ENCODE measurements at regions not wholly inside any gene's neighbourhood (a gene's known extent, or its start where the extent isn't known, plus 50 kb on each side); places are given as distances from the start of the nearest gene placed in this dataset.
A peak's percentile ranks its signal among the peaks of the same experiment; 100 is the strongest.

DNA sequence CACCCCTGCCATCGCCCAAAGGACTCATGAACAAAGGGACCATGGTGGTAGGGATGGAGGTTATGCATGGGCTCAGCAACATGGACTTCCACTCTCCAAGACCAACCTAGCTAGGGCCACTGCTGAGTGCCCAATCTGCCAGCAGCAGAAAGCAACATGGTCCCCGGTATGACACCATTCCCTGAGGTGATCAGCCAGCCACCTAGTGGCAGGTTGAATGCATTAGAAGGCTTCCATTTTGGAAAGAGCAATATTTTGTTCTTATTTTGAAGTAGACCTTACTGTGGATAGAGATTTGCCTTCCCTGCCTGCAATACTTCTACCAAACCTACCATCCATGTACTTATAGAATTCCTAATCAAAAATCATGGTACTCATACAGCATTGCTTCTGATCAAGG, 99.8 kb downstream of the METTL4 start:
- TF ChIP-seq, protein P1, sequence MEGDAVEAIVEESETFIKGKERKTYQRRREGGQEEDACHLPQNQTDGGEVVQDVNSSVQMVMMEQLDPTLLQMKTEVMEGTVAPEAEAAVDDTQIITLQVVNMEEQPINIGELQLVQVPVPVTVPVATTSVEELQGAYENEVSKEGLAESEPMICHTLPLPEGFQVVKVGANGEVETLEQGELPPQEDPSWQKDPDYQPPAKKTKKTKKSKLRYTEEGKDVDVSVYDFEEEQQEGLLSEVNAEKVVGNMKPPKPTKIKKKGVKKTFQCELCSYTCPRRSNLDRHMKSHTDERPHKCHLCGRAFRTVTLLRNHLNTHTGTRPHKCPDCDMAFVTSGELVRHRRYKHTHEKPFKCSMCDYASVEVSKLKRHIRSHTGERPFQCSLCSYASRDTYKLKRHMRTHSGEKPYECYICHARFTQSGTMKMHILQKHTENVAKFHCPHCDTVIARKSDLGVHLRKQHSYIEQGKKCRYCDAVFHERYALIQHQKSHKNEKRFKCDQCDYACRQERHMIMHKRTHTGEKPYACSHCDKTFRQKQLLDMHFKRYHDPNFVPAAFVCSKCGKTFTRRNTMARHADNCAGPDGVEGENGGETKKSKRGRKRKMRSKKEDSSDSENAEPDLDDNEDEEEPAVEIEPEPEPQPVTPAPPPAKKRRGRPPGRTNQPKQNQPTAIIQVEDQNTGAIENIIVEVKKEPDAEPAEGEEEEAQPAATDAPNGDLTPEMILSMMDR (IDR thresholded peaks at IDR 0.05 in 2 of 3, conservative IDR thresholded peaks at IDR 0.05 in 1 of 3; ENCODE audit: borderline replicate concordance in 1 of 3, insufficient read depth in 1 of 3, low read depth in 2 of 3, low read length in 2 of 3), result peak in 2 of 3 experiments; percentile 33 to 43; a peak in 4 of 6 replicates
- TF ChIP-seq ZNF274 (IDR thresholded peaks at IDR 0.05; ENCODE audit: low read depth, low read length) (no peak), YY1 (IDR thresholded peaks at IDR 0.05; ENCODE audit: extremely low read depth, insufficient replicate concordance, low read depth, low read length) (peak; percentile 34)
